ENCODE measurements at regions not wholly inside any gene's neighbourhood (a gene's known extent, or its start where the extent isn't known, plus 50 kb on each side); places are given as distances from the start of the nearest gene placed in this dataset.

- no peak for TF ChIP-seq EZH2 (IDR thresholded peaks at IDR 0.05; ENCODE audit: borderline replicate concordance, low read depth, low read length, poor library complexity, severe bottlenecking)
- TF ChIP-seq CTCF (conservative IDR thresholded peaks at IDR 0.05; ENCODE audit: low read depth, low read length) = no peak
Observed at GRCh38 chrX:117325706-117326105, 790.9 kb downstream of the KLHL13 start.

GRCh38 chrX:117305168-117305766, 811.3 kb downstream of the KLHL13 start:
- POLR2A ChIA-PET (ENCODE audit: low non-redundant PET) = no interaction called here
- CTCF ChIA-PET = no interaction called here
- no peaks in the 10 kb centered on the region for H3K4me1 ChIP-seq (ENCODE audit: insufficient read depth, low read length, poor library complexity, severe bottlenecking)
- H3K27me3 ChIP-seq (replicated peaks; ENCODE audit: insufficient read depth, low read depth, low read length, poor library complexity) = no peaks in the 10 kb centered on the region
- intact Hi-C loops (cut with micrococcal nuclease; ENCODE audit: unreplicated experiment) = no loop called here
- TF ChIP-seq EZH2 (IDR thresholded peaks at IDR 0.05; ENCODE audit: borderline replicate concordance, low read depth, low read length, poor library complexity, severe bottlenecking) = no peak
- TF ChIP-seq CTCF (conservative IDR thresholded peaks at IDR 0.05; ENCODE audit: low read depth, low read length) = no peak
- peaks cover 4% of the 10 kb centered on the region for H3K9me3 ChIP-seq (ENCODE audit: low read depth, low read length, poor library complexity, severe bottlenecking)
- H3K36me3 ChIP-seq (ENCODE audit: insufficient read depth, low read length, poor library complexity, severe bottlenecking) = no peaks in the 10 kb centered on the region
- H3K4me3 ChIP-seq (ENCODE audit: low read depth, low read length, poor library complexity, severe bottlenecking) = no peak overlapping the region
- BruUV-seq (replicated peaks) = no TSS peak
- no peak for DNase-seq (ENCODE audit: low spot score)
- H3K27ac ChIP-seq (ENCODE audit: low read depth, low read length, poor library complexity, severe bottlenecking) = no peak overlapping the region

More at GRCh38 chrX:117325706-117326105, 790.9 kb downstream of the KLHL13 start:
- no TSS peak for BruUV-seq (replicated peaks)
- Histone ChIP-seq H3K9me3 (ENCODE audit: low read depth, low read length, poor library complexity, severe bottlenecking) (no peaks in the 10 kb centered on the region), H3K36me3 (ENCODE audit: insufficient read depth, low read length, poor library complexity, severe bottlenecking) (no peaks in the 10 kb centered on the region), H3K27me3 (replicated peaks; ENCODE audit: insufficient read depth, low read depth, low read length, poor library complexity) (no peaks in the 10 kb centered on the region), H3K4me3 (ENCODE audit: low read depth, low read length, poor library complexity, severe bottlenecking) (no peak overlapping the region), H3K4me1 (ENCODE audit: insufficient read depth, low read length, poor library complexity, severe bottlenecking) (no peaks in the 10 kb centered on the region), H3K27ac (ENCODE audit: low read depth, low read length, poor library complexity, severe bottlenecking) (no peak overlapping the region)
- intact Hi-C loops (cut with micrococcal nuclease; ENCODE audit: unreplicated experiment) = no loop called here
- POLR2A ChIA-PET (ENCODE audit: low non-redundant PET) = no interaction called here
- CTCF ChIA-PET = no interaction called here
- no peak for DNase-seq (ENCODE audit: low spot score)

GRCh38 chrX:117301086-117301485, 815.5 kb downstream of the KLHL13 start:
- no peak for TF ChIP-seq EZH2 (IDR thresholded peaks at IDR 0.05; ENCODE audit: borderline replicate concordance, low read depth, low read length, poor library complexity, severe bottlenecking)
- no peak for TF ChIP-seq CTCF (conservative IDR thresholded peaks at IDR 0.05; ENCODE audit: low read depth, low read length)
- BruUV-seq (replicated peaks) = no TSS peak
- no peaks in the 10 kb centered on the region for H3K36me3 ChIP-seq (ENCODE audit: insufficient read depth, low read length, poor library complexity, severe bottlenecking)
- POLR2A ChIA-PET (ENCODE audit: low non-redundant PET) = no interaction called here
- no peak overlapping the region for H3K4me3 ChIP-seq (ENCODE audit: low read depth, low read length, poor library complexity, severe bottlenecking)
- H3K4me1 ChIP-seq (ENCODE audit: insufficient read depth, low read length, poor library complexity, severe bottlenecking) = no peaks in the 10 kb centered on the region
- H3K9me3 ChIP-seq (ENCODE audit: low read depth, low read length, poor library complexity, severe bottlenecking) = peaks cover 4% of the 10 kb centered on the region
- no peak for DNase-seq (ENCODE audit: low spot score)
- H3K27me3 ChIP-seq (replicated peaks; ENCODE audit: insufficient read depth, low read depth, low read length, poor library complexity) = no peaks in the 10 kb centered on the region
- intact Hi-C loops (cut with micrococcal nuclease; ENCODE audit: unreplicated experiment) = no loop called here
- CTCF ChIA-PET = no interaction called here
- H3K27ac ChIP-seq (ENCODE audit: low read depth, low read length, poor library complexity, severe bottlenecking) = no peak overlapping the region

Measured in A673 (cell line).